IMR-90 (cell line): ENCODE measurements at regions not wholly inside any gene's neighbourhood (a gene's known extent, or its start where the extent isn't known, plus 50 kb on each side); places are given as distances from the start of the nearest gene placed in this dataset.

Experiments
- ATAC-seq: fragments of 200-7000 bp; cut with Tn5 transposase; 2 replicates; pipeline ENCODE4 v1.9.1; 2020; ENCODE audit warnings: low read depth, mild to moderate bottlenecking, moderate library complexity
- BruUV-seq: library from RNA; stranded (reverse); fragments of 400-500 nt; replicated peaks from 2 replicates; lab custom pipeline; 2021; lab: Mats Ljungman, UMichigan
- CTCF ChIA-PET: fragments of 300-600 bp; formaldehyde crosslinking; extraction: SDS; loops from one replicate; lab custom pipeline; 2021; ENCODE audit warnings: antibody characterized with exemption; lab: Yijun Ruan, JAX
- POLR2A ChIA-PET: fragments of 300-600 bp; sonication (Branson Sonifier 250); formaldehyde crosslinking; loops from one replicate; lab custom pipeline; 2022; ENCODE audit warnings: antibody characterized with exemption; ENCODE audit not compliant: unreplicated experiment; lab: Charles Lee
- DNase-seq: peaks from one replicate; pipeline ENCODE4 v3.0.0; 2013
- H2AFZ ChIP-seq: replicated peaks from 2 replicates; pipeline ENCODE3; 2013; ENCODE audit warnings: low read length, mild to moderate bottlenecking; ENCODE audit not compliant: poor library complexity
- H2AK5ac ChIP-seq: 2 replicates; pipeline ENCODE4 v1.6.1; 2013; ENCODE audit warnings: low read depth, low read length, inconsistent platforms
- H2AK9ac ChIP-seq: replicated peaks from 2 replicates; pipeline ENCODE3; 2013; ENCODE audit warnings: mild to moderate bottlenecking, low read depth, low read length, moderate library complexity; ENCODE audit not compliant: poor library complexity
- H2BK120ac ChIP-seq: 2 replicates; pipeline ENCODE4 v1.6.1; 2013; ENCODE audit warnings: low read depth, low read length, inconsistent platforms
- H2BK15ac ChIP-seq: 3 replicates; pipeline ENCODE4 v1.6.1; 2013; ENCODE audit warnings: low read depth, low read length, inconsistent platforms
- H2BK20ac ChIP-seq: 2 replicates; pipeline ENCODE4 v1.6.1; 2013; ENCODE audit warnings: low read depth, mild to moderate bottlenecking, inconsistent platforms, low read length, moderate library complexity
- H2BK5ac ChIP-seq: 2 replicates; pipeline ENCODE4 v1.6.1; 2013; ENCODE audit warnings: mild to moderate bottlenecking, low read depth, low read length, inconsistent platforms; ENCODE audit not compliant: poor library complexity, severe bottlenecking
- H3K14ac ChIP-seq: replicated peaks from 2 replicates; pipeline ENCODE4 v1.6.1; 2013; ENCODE audit warnings: low read depth, low read length, inconsistent platforms
- H3K18ac ChIP-seq: 2 replicates; pipeline ENCODE4 v1.6.1; 2013; ENCODE audit warnings: low read depth, low read length, control low read depth
- H3K23ac ChIP-seq: 2 replicates; pipeline ENCODE4 v1.6.1; 2013; ENCODE audit warnings: low read depth, low read length, inconsistent platforms
- H3K27ac ChIP-seq: 2 replicates; pipeline ENCODE4 v1.5.1; 2013; ENCODE audit warnings: mild to moderate bottlenecking, control low read depth, low read length; ENCODE audit not compliant: insufficient read depth
- H3K27me3 ChIP-seq: 2 replicates; pipeline ENCODE4 v1.6.1; 2013; ENCODE audit warnings: low read length; ENCODE audit not compliant: control insufficient read depth, insufficient read depth
- H3K36me3 ChIP-seq: 2 replicates; pipeline ENCODE4 v1.6.1; 2013; ENCODE audit warnings: low read length, mixed read lengths; ENCODE audit not compliant: control insufficient read depth, insufficient read depth
- H3K4ac ChIP-seq: 2 replicates; pipeline ENCODE4 v1.6.1; 2013; ENCODE audit warnings: low read depth, low read length, inconsistent platforms
- H3K4me1 ChIP-seq: 2 replicates; pipeline ENCODE4 v1.6.1; 2013; ENCODE audit warnings: low read length, mixed read lengths; ENCODE audit not compliant: control insufficient read depth, insufficient read depth
- H3K4me2 ChIP-seq: 2 replicates; pipeline ENCODE4 v1.6.1; 2013; ENCODE audit warnings: low read depth, mild to moderate bottlenecking, control low read depth, low read length, moderate library complexity
- H3K4me3 ChIP-seq: 2 replicates; pipeline ENCODE4 v1.5.1; 2013; ENCODE audit warnings: low read depth, mild to moderate bottlenecking, control low read depth, low read length, moderate library complexity; ENCODE audit not compliant: insufficient read depth
- H3K56ac ChIP-seq: 2 replicates; pipeline ENCODE4 v1.6.1; 2013; ENCODE audit warnings: low read length, inconsistent platforms; ENCODE audit not compliant: insufficient read depth; ENCODE audit errors: extremely low read depth
- H3K79me1 ChIP-seq, 2 experiments: 2 replicates each; pipeline ENCODE4 v1.6.1; 2013; ENCODE audit warnings: low read length in 2 of 2, inconsistent platforms in 1 of 2, low read depth in 1 of 2
- H3K9ac ChIP-seq: 2 replicates; pipeline ENCODE4 v1.6.1; 2013; ENCODE audit warnings: low read depth, low read length, control low read depth
- H3K9me1 ChIP-seq: 2 replicates; pipeline ENCODE4 v1.6.1; 2013; ENCODE audit warnings: low read length, inconsistent platforms; ENCODE audit not compliant: insufficient read depth
- H3K9me3 ChIP-seq: 2 replicates; pipeline ENCODE4 v1.6.1; 2013; ENCODE audit warnings: low read length; ENCODE audit not compliant: control insufficient read depth, insufficient read depth
- H4K20me1 ChIP-seq: 2 replicates; pipeline ENCODE4 v1.6.1; 2013; ENCODE audit warnings: low read length, inconsistent platforms; ENCODE audit not compliant: insufficient read depth
- H4K5ac ChIP-seq: 2 replicates; pipeline ENCODE4 v1.6.1; 2013; ENCODE audit warnings: mild to moderate bottlenecking, low read depth, low read length, control low read depth
- H4K8ac ChIP-seq, 2 experiments: 2 replicates each; pipeline ENCODE4 v1.6.1; 2013; ENCODE audit warnings: low read depth in 2 of 2, low read length in 2 of 2, control low read depth in 1 of 2, inconsistent platforms in 1 of 2
- H4K91ac ChIP-seq: 2 replicates; pipeline ENCODE4 v1.6.1; 2013; ENCODE audit warnings: low read depth, low read length, inconsistent platforms; ENCODE audit not compliant: insufficient read depth
- CHD1 ChIP-seq: IDR thresholded peaks from 2 replicates; pipeline ENCODE4 v1.6.1; 2012; ENCODE audit warnings: low read depth, low read length, improper control_type of control experiment
- CTCF ChIP-seq: conservative IDR thresholded peaks from 2 replicates; pipeline ENCODE4 v1.5.1; 2012; ENCODE audit warnings: mild to moderate bottlenecking, low read depth, low read length, improper control_type of control experiment
- ELK1 ChIP-seq: fragments of 150-350 bp; IDR thresholded peaks from 2 replicates; pipeline ENCODE4 v1.6.1; 2016; ENCODE audit warnings: low read depth, mild to moderate bottlenecking, low read length, moderate library complexity, borderline replicate concordance
- FOS ChIP-seq: fragments of 150-350 bp; IDR thresholded peaks from 2 replicates; pipeline ENCODE4 v1.6.1; 2016; ENCODE audit warnings: low read depth, low read length
- MAFK ChIP-seq: IDR thresholded peaks from 2 replicates; pipeline ENCODE4 v1.6.1; 2012; ENCODE audit warnings: low read depth, low read length, improper control_type of control experiment
- MAZ ChIP-seq: IDR thresholded peaks from 2 replicates; pipeline ENCODE4 v1.6.1; 2012; ENCODE audit warnings: low read depth, mild to moderate bottlenecking, low read length, improper control_type of control experiment, moderate library complexity, borderline replicate concordance
- NFE2L2 ChIP-seq: fragments of 150-350 bp; IDR thresholded peaks from 2 replicates; pipeline ENCODE4 v1.6.1; 2016; ENCODE audit warnings: low read depth, mild to moderate bottlenecking, low read length
- POLR2A ChIP-seq: IDR thresholded peaks from 2 replicates; pipeline ENCODE4 v1.6.1; 2012; ENCODE audit warnings: mild to moderate bottlenecking, low read depth, low read length
- RAD21 ChIP-seq: IDR thresholded peaks from 2 replicates; pipeline ENCODE4 v1.6.1; 2012; ENCODE audit warnings: low read length, improper control_type of control experiment
- RCOR1 ChIP-seq: IDR thresholded peaks from 2 replicates; pipeline ENCODE4 v1.6.1; 2012; ENCODE audit warnings: mild to moderate bottlenecking, low read length, improper control_type of control experiment; ENCODE audit not compliant: insufficient replicate concordance
- RFX5 ChIP-seq: IDR thresholded peaks from 2 replicates; pipeline ENCODE4 v1.8.0; 2012; ENCODE audit warnings: low read depth, mild to moderate bottlenecking, low read length, moderate library complexity
- WGBS, 2 experiments: methylation state at CpG; one replicate each; pipeline versions ENCODE4 v1.1.5 to v1.1.7; 2013; ENCODE audit warnings: missing lambda C conversion rate in 2 of 2; ENCODE audit not compliant: insufficient read length in 1 of 2; ENCODE audit errors: extremely low coverage in 2 of 2; 5-methylcytosine and 5-hydroxymethylcytosine counted together
- dilution Hi-C: fragments of 300-500 bp; cut with HindIII; formaldehyde crosslinking; loops from one replicate; pipeline ENCODE4 v1.14.3; 2018; ENCODE audit warnings: low sequenced_read_pairs; ENCODE audit not compliant: unreplicated experiment
- in situ Hi-C: fragments of 300-500 bp; cut with MboI; formaldehyde crosslinking; loops from 3 replicates; pipeline ENCODE4 v1.14.3; 2019; ENCODE audit warnings: low sequenced_read_pairs, inconsistent platforms, mixed read lengths
- intact Hi-C: fragments of 100-400 bp; cut with micrococcal nuclease; formaldehyde crosslinking; loops from 2 replicates; pipeline ENCODE4 v1.10.0; 2022

- no peak overlapping the region for H2AK5ac ChIP-seq
- no peaks in the 10 kb centered on the region for H3K36me3 ChIP-seq
- H3K9ac ChIP-seq = no peak overlapping the region
- no peak overlapping the region for H3K4me3 ChIP-seq
- H3K9me1 ChIP-seq = no peaks in the 10 kb centered on the region
- no peak overlapping the region for H4K5ac ChIP-seq
- no peak overlapping the region for H3K56ac ChIP-seq
- H3K14ac ChIP-seq = no peak overlapping the region
- no peak overlapping the region for H2AK9ac ChIP-seq
- DNase-seq (no peak), ATAC-seq (no peak)
- dilution Hi-C loops = no loop called here
- H3K4ac ChIP-seq = no peak overlapping the region
- no TSS peak for BruUV-seq
- H2BK5ac ChIP-seq = no peak overlapping the region
- ChIA-PET POLR2A (no interaction called here), CTCF (no interaction called here)
- WGBS, 2 experiments = no CpG with 5 or more reads among the region's 2 CpGs
- H3K4me1 ChIP-seq = no peaks in the 10 kb centered on the region; the same call in 1 of the 2 replicates
- H2BK15ac ChIP-seq = no peak overlapping the region
- H3K27ac ChIP-seq = no peak overlapping the region
- no peak overlapping the region for H3K18ac ChIP-seq
- no peaks in the 10 kb centered on the region for H3K9me3 ChIP-seq
- no peaks in the 10 kb centered on the region for H3K79me1 ChIP-seq
- H3K27me3 ChIP-seq = no peaks in the 10 kb centered on the region
- H4K8ac ChIP-seq = no peak overlapping the region
- no peak overlapping the region for H2AFZ ChIP-seq
- intact Hi-C loops = no loop called here
- no peak for TF ChIP-seq NFE2L2
- TF ChIP-seq RCOR1 = no peak
- TF ChIP-seq MAFK = no peak
- no peak for TF ChIP-seq ELK1
- no peak for TF ChIP-seq CTCF
- no peak for TF ChIP-seq FOS
- no peak for TF ChIP-seq MAZ
- no peak for TF ChIP-seq RAD21
- TF ChIP-seq RFX5 = no peak
- TF ChIP-seq CHD1 = no peak
- TF ChIP-seq POLR2A = no peak
- H3K23ac ChIP-seq = no peak overlapping the region
- H4K20me1 ChIP-seq = no peaks in the 10 kb centered on the region
- no peak overlapping the region for H2BK120ac ChIP-seq
- in situ Hi-C loops = no loop called here
- no peak overlapping the region for H4K91ac ChIP-seq
- no peak overlapping the region for H2BK20ac ChIP-seq
- H3K4me2 ChIP-seq = no peak overlapping the region
Measured at GRCh38 chr18:43887491-43887890, 610.2 kb upstream of the SYT4 start.
